OCI-LY1 (cell line): ENCODE measurements at regions not wholly inside any gene's neighbourhood (a gene's known extent, or its start where the extent isn't known, plus 50 kb on each side); places are given as distances from the start of the nearest gene placed in this dataset.

ENCODE experiments used
- CTCF ChIP-seq: fragments of 200-600 bp; sonication (generic), shearing (Covaris generic); IDR thresholded peaks from 2 replicates; pipeline ENCODE4 v1.5.1; 2017; ENCODE audit warnings: mild to moderate bottlenecking, antibody characterized with exemption, low read length, moderate library complexity, mixed read lengths
- EZH2 ChIP-seq: fragments of 200-600 bp; sonication (generic), shearing (Covaris generic); IDR thresholded peaks from 2 replicates; pipeline ENCODE4 v1.8.0; 2017; ENCODE audit warnings: borderline replicate concordance, mixed run types, mild to moderate bottlenecking, antibody characterized with exemption, low read length, moderate library complexity, mixed read lengths

- TF ChIP-seq EZH2 (no peak), CTCF (no peak)
Observed at GRCh38 chr16:54466233-54466632, 179.6 kb upstream of the IRX3 start.
